ENCODE measurements at regions not wholly inside any gene's neighbourhood (a gene's known extent, or its start where the extent isn't known, plus 50 kb on each side); places are given as distances from the start of the nearest gene placed in this dataset.

DNA sequence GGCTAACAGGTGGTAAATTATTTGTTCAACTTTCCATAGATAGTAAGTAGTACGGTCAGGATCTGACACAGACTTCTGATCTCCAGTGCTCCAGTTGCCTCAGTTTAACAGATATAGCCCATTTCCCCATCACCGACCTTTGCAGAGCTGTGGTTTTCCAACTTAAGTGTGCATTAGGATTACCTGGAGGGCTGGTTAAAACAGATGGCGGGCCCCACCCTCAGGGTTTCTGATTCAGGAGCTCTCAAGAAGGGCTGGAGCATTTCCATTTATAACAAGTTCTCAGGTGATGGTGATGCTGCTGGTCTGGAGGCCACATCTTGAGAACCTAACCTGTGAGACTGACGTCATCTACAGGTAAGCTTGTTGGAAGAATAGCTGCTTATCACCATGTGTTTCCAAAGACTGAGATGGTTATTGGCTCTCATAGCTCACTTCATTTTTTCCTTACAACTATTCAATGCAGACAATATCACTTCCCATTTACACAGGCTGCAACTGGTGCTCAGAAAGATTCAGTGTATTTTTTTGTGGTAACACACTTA, 360.1 kb upstream of the CHD6 start:
- Mint-ChIP-seq H3K27me3 (no peaks in the 10 kb centered on the region), H3K4me3 (no peak overlapping the region), H3K27ac (no peak overlapping the region), H3K4me1 (no peaks in the 10 kb centered on the region), H3K9me3 (peaks cover 0 to 4% of the 10 kb centered on the region in 2 donors)
- DNase-seq (no peak), ATAC-seq (no peak)

DNA sequence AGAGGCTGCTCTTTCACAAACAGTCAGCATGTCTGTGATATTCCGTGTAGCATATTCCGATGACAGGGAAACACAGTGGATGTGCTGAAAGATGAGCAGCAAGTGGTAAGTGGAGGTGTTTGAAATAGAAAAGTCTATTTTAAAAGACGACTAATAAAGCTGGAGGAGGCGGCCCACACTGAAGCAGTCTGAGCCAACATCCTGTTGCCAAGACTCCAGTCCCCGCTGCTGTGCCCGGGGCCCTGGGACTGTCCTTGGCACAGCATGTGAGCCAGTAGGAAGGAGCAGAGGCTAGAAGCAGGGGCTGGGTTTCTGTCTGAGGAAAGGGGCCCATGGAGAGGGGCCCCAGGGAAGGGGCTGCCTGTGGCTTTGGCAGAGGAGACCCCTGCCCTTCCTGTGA, 351.5 kb upstream of the CHD6 start:
- H3K4me3 Mint-ChIP-seq, result no peak overlapping the region
- no peaks in the 10 kb centered on the region for H3K4me1 Mint-ChIP-seq
- no peak for ATAC-seq
- H3K27me3 Mint-ChIP-seq, result no peaks in the 10 kb centered on the region
- no peak for DNase-seq
- H3K27ac Mint-ChIP-seq, result no peak overlapping the region
- peaks cover 0 to 7% of the 10 kb centered on the region in 2 donors for H3K9me3 Mint-ChIP-seq

DNA sequence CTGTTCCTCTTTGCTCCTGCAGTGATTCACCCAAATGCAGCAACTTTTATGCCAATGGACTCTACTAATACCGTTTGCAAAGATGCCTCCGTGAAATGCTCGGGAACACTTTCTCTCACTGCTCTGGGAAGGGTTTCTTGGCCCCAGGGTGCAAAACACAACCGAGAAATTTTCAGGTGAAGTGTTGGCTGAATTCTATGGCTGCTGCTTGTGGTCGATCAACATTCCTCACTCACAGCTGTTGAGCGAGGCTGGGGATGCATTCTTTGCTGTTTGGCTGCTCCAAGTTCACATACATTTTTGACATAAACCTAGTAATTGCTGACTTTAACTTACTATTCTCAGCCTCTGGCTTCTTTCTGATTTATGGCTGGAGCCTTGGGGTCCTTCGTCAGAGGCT, 342.0 kb upstream of the CHD6 start:
- Mint-ChIP-seq H3K27ac (no peak overlapping the region), H3K4me3 (no peak overlapping the region)

GRCh38 chr20:41958391-41958790, 340.2 kb upstream of the CHD6 start:
- Mint-ChIP-seq H3K27ac (peak overlapping the region in 1 of 2 donors; percentile 76), H3K27me3 (no peaks in the 10 kb centered on the region), H3K4me3 (no peak overlapping the region), H3K4me1 (no peaks in the 10 kb centered on the region), H3K9me3 (peaks cover 0 to 12% of the 10 kb centered on the region in 2 donors)
- DNase-seq (no peak), ATAC-seq (no peak)

More for the DNA sequence above, 342.0 kb upstream of the CHD6 start:
- Mint-ChIP-seq H3K9me3 (peaks cover 0 to 7% of the 10 kb centered on the region in 2 donors), H3K4me1 (no peaks in the 10 kb centered on the region), H3K27me3 (no peaks in the 10 kb centered on the region)
- no peak for ATAC-seq
- DNase-seq, result no peak

DNA sequence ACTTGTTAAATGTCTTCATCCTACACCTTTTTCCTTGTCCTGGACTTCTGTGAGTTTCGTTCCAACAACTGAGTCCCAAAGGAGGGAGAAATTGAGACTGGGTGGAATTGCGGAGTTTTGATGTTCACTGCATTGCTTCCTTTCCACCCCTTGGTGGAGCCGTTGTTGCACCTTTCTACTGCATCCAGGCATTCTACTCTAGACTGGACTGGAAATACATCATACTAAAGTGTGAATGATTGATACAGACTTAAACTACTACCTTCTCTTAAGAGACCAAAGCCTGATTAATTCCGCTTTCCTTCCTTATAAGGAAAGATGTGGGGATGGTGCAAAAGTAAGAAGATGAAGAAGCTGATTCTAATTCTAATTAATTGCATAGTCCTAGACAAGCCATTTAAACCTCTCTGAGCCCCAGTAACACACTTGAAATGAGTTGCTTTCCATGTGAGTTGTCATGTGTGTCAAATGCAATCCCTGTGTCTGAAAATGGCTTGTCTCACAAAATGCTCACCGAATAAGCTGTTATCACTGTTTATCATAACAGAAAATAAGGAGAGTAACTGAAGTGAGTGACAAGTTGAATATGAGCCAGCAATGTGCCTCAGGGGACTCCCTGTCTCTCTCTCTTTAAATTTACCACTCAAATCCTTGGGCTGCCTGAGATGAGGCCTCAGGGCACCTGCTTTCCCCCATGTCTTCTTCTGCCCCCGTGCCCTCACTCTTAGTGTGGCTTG, 338.3 kb upstream of the CHD6 start:
- H3K4me1 Mint-ChIP-seq, result no peaks in the 10 kb centered on the region
- H3K9me3 Mint-ChIP-seq, result peaks cover 0 to 5% of the 10 kb centered on the region in 2 donors
- H3K27me3 Mint-ChIP-seq, result no peaks in the 10 kb centered on the region
- ATAC-seq (no peak), DNase-seq (no peak)
- no peak overlapping the region for H3K4me3 Mint-ChIP-seq
- no peak overlapping the region for H3K27ac Mint-ChIP-seq

GRCh38 chr20:41952166-41952565, 334.0 kb upstream of the CHD6 start:
- Mint-ChIP-seq H3K9me3 (peaks cover 0 to 5% of the 10 kb centered on the region in 2 donors), H3K27me3 (no peaks in the 10 kb centered on the region), H3K4me3 (no peak overlapping the region), H3K4me1 (no peaks in the 10 kb centered on the region), H3K27ac (no peak overlapping the region)
- ATAC-seq (no peak), DNase-seq (no peak)

- no peak overlapping the region for H3K27ac Mint-ChIP-seq
- peaks cover 0 to 5% of the 10 kb centered on the region in 2 donors for H3K9me3 Mint-ChIP-seq
- no peak overlapping the region for H3K4me3 Mint-ChIP-seq
- ATAC-seq (no peak), DNase-seq (no peak)
- H3K4me1 Mint-ChIP-seq, result no peaks in the 10 kb centered on the region
- no peaks in the 10 kb centered on the region for H3K27me3 Mint-ChIP-seq
Observed at GRCh38 chr20:41951615-41952014, 333.4 kb upstream of the CHD6 start.

GRCh38 chr20:41939659-41940058, 321.5 kb upstream of the CHD6 start:
- no peaks in the 10 kb centered on the region for H3K27me3 Mint-ChIP-seq
- H3K4me1 Mint-ChIP-seq, result no peaks in the 10 kb centered on the region
- no peak overlapping the region for H3K27ac Mint-ChIP-seq
- ATAC-seq, result no peak
- no peak overlapping the region for H3K4me3 Mint-ChIP-seq
- no peaks in the 10 kb centered on the region for H3K9me3 Mint-ChIP-seq
- no peak for DNase-seq

DNA sequence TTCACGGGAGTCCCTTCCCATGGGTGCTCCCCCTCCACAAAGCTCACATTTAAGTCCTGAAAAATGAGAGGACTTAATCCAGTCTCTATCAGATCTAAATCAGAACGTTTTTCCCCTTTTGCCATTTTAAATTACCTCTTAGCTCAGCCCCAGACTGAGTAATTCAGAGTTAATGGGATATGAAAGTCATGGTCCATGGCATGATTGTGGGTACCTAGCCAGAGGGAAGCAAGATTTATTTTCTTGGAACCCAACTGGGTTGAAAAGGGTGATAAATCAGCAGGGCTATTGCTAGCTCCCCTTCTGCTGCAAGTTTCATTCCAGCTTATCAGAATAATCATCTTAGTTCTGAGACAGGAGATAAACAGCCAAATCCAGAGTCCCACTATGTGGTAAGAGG, 320.2 kb upstream of the CHD6 start:
- DNase-seq (no peak), ATAC-seq (no peak)
- Mint-ChIP-seq H3K9me3 (no peaks in the 10 kb centered on the region), H3K4me3 (no peak overlapping the region), H3K27me3 (no peaks in the 10 kb centered on the region), H3K4me1 (no peaks in the 10 kb centered on the region), H3K27ac (no peak overlapping the region)

DNA sequence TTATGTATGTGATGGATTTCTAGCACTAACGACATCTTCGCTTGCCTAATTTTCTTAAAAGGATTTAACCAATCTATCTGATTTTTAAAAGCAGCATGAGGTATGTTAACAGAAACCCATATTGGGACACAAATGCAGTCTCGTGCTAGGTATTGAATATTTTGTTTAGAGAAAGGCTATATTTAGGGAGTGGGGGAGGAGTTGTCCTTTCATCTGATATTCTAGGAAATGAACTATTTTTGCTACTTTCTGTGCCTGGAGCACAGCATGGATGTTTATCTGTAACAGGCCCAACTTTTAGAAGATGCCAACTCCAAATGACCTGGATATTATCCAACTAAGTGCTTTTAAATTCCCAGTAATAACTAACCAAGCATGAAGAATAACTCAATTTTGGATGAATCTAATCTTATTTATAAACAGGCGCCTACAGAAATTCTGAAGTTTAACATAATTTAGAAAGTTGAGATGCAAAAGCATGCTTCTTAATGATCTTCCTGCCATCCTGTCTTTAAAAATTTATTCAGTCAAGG, 317.1 kb upstream of the CHD6 start:
- Mint-ChIP-seq H3K4me3 (no peak overlapping the region), H3K27me3 (no peaks in the 10 kb centered on the region), H3K9me3 (no peaks in the 10 kb centered on the region), H3K27ac (no peak overlapping the region), H3K4me1 (no peaks in the 10 kb centered on the region)
- ATAC-seq (no peak), DNase-seq (no peak)

- no peaks in the 10 kb centered on the region for H3K4me1 Mint-ChIP-seq
- H3K27ac Mint-ChIP-seq, result no peak overlapping the region
- no peak for DNase-seq
- H3K9me3 Mint-ChIP-seq, result peaks cover 5 to 7% of the 10 kb centered on the region in 2 donors
- H3K27me3 Mint-ChIP-seq, result no peaks in the 10 kb centered on the region
- H3K4me3 Mint-ChIP-seq, result no peak overlapping the region
- no peak for ATAC-seq
Observed at GRCh38 chr20:41932431-41932830, 314.3 kb upstream of the CHD6 start.

GRCh38 chr20:41927655-41928054, 309.5 kb upstream of the CHD6 start:
- DNase-seq (no peak), ATAC-seq (no peak)
- Mint-ChIP-seq H3K4me1 (no peaks in the 10 kb centered on the region), H3K27ac (no peak overlapping the region), H3K27me3 (peaks cover 18% of the 10 kb centered on the region), H3K4me3 (no peak overlapping the region), H3K9me3 (peaks cover 5 to 7% of the 10 kb centered on the region in 2 donors)

DNA sequence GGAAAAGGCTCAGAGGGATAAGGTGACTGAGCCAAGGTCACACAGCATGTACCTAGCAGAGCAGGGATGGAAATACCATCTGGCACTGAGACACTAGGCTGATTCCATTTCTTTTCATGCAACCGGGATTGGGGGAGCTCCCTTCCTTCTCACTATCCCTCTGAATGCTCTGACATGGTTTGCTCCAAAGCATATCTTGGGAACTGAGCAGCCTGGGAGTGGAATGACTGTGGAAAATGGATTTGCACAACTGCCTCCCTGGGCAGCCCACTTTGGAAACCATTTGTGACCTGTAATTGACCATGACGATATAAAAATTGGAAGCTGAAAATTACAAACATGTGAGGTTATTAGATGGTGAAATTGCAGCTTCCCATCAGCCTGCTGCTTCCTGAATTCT, 309.0 kb upstream of the CHD6 start:
- Mint-ChIP-seq H3K9me3 (peaks cover 5 to 7% of the 10 kb centered on the region in 2 donors), H3K4me3 (no peak overlapping the region)
- ATAC-seq, result no peak

DNA sequence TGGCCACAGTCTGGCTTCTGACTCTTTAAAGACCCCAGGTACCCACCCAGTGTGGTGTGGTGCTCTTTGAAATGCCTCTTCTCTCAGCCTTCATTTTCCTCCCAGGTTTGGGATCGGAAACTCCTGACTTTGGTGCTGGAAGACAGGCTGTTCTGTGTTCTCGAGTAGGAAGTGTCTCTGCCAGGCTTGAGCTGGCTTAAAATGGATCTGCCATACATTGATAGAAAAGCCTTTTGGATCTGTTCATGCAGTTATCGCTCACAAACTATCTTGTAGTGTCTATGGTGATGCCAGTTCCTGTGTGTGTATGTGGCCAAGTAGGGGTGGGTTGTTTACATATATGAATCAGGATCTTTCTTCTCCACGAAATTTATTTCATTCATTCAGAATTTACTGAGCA, 307.3 kb upstream of the CHD6 start:
- Mint-ChIP-seq H3K27me3 (peaks cover 18% of the 10 kb centered on the region), H3K4me1 (no peaks in the 10 kb centered on the region), H3K27ac (no peak overlapping the region), H3K4me3 (no peak overlapping the region), H3K9me3 (peaks cover 5 to 7% of the 10 kb centered on the region in 2 donors)
- ATAC-seq (no peak), DNase-seq (no peak)

More for the DNA sequence above, 309.0 kb upstream of the CHD6 start:
- Mint-ChIP-seq H3K27ac (no peak overlapping the region), H3K4me1 (no peaks in the 10 kb centered on the region), H3K27me3 (peaks cover 18% of the 10 kb centered on the region)
- no peak for DNase-seq

- Mint-ChIP-seq H3K9me3 (no peaks in the 10 kb centered on the region), H3K4me3 (no peak overlapping the region), H3K4me1 (no peaks in the 10 kb centered on the region), H3K27me3 (peaks cover 18% of the 10 kb centered on the region), H3K27ac (no peak overlapping the region)
- no peak for ATAC-seq
- DNase-seq, result no peak
Observed at GRCh38 chr20:41923624-41924023, 305.4 kb upstream of the CHD6 start.

GRCh38 chr20:41913146-41913545, 295.0 kb upstream of the CHD6 start:
- Mint-ChIP-seq H3K9me3 (peaks cover 2 to 18% of the 10 kb centered on the region in 2 donors), H3K27me3 (peaks cover 14% of the 10 kb centered on the region), H3K4me3 (no peak overlapping the region), H3K4me1 (no peaks in the 10 kb centered on the region), H3K27ac (no peak overlapping the region)
- no peak for ATAC-seq
- DNase-seq, result no peak
